Activated naive CD4-positive, alpha-beta T cell (primary cell): ENCODE measurements at regions not wholly inside any gene's neighbourhood (a gene's known extent, or its start where the extent isn't known, plus 50 kb on each side); places are given as distances from the start of the nearest gene placed in this dataset.
"Not testable (repeated sequence)": the region's sequence is repeated elsewhere in the genome, so short reads cannot be mapped to it uniquely, and the experiment has no call there.

Experiments used
- DNase-seq, 4 experiments: peaks; one replicate each; lab custom pipeline; 2025; lab: John Stamatoyannopoulos, UW

DNA sequence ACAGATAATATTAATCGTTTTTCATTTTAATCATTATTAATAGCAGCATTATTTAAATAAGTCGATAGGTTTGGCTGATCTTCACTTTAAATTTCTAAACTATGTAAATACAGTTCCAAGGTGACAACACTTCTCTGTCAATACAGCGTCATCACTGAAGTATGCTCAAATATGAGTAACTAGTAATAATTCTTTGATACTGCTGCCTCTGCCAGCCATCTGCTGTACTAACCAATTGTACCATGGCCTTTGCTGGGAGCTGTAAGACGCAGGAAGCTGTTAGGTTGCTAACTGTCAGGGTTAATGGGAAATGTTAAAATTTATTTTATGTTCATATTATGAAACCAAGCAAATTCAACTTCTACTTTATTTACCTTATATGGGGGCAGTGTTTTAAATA, 1650.5 kb upstream of the LRRTM3 start:
- DNase-seq = no peak

DNA sequence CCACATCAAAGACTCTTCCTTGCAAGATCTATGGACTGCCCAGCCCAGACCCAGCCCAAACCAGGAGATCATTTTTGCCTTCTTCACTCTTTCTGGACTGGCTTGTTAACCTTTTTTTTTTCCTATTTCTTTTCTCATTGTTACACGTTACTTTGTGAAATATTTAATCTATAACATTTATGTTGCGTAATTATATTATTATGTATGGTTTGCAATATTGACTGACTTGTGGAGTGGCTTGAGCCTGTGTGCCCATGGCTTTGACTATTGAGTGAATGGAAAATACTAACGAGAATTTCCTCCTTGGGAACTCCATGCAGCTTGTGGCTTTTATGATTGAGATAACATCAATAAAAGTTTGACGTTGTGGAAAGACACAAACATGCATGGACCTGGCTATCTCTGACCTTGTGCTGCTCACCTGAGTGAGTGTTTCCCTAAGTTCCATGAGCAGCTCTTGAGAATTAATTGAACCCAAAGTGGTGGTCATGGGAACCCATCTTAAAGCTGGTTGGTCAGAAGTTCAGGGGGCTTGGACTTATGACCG, 1641.3 kb upstream of the LRRTM3 start:
- no peak for DNase-seq

DNA sequence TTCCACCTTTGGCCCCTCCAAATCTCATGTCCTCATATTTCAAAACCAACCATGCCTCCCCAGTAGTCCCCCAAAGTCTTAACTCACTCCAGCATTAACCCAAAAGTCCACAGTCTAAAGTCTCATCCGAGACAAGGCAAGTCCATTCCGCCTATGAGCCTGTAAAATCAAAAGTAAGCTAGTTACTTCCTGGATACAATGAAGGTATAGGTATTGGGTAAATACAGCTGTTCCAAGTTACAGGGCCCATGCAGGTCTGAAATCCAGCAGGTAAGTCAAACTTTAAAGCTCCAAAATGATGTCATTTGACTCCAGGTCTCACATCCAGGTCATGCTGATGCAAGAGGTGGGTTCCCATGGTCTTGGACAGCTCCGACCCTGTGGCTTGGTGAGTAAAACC, 1640.1 kb upstream of the LRRTM3 start:
- DNase-seq = not testable (repeated sequence)

DNA sequence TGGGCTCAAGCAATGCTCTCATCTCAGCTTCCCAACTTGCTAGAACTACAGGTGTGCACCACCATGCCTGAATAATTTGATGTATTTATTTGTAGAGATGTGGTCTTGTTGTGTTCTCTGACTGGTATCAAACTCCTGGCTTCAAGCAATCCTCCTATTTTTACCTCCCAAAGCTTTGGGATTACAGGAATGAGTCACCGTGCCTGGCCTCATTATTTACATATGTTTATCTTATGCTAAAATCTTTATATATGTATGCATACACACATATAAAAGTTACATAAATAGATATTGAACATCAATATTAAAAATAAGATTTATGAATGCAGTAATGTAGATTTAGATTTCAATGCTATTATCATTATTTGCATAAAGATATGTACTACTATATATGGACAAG, 1634.5 kb upstream of the LRRTM3 start:
- no peak for DNase-seq

DNA sequence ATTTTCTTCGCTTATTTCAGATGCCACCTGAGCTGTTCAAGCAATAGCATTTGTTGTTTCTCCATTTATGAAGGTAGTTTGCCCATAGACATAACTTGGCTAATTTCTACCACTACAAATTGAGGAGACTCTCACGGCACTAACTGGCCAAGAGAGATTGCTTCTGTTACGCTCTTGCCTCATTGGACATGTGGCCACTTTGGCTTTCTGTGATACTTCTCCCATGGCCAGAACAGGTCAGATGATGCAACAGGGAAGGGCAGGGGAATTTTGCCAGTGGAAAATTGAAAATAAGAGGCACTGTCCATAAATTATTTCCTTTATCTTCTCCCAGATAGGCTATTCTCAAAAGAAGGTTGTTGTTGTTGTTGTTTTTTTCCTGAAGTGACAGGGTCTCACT, 1633.3 kb upstream of the LRRTM3 start:
- no peak for DNase-seq

DNA sequence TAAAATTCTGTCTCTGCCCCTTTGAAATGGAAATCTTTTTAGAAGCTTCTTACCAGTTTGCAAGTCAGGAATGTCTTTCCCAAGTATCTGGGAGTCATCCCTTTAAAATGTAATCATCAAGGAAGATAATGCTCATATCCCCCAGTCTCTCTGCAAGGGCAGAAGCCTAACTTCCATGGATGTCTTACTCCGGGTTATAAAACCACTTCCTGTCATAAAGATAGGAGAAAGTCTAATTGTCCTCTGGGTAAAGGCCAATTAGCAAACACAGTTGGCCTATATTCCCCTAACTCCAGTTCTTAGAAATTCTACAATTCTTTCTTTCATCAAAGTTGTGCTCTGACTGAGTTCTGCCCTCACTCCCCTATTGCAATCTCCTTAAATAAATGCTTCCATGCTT, 1631.5 kb upstream of the LRRTM3 start:
- DNase-seq = no peak

DNA sequence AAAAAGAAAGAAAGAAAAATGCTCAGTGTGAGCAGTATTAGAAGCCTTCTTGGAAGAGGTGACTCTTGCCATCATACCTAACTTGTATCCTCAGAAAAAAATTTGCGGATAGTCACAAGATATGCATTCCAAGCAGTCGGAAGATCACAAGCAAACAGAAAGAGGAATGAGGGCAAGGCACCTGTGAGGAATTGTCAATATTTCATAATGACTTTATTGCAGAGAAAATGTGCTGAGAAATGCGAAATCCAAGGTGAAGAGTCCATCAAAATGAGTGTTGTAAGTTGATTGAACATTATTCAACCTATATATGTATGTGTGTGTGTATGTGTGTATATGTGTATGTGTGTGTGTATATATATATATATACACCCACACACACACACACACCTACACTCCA, 1624.7 kb upstream of the LRRTM3 start:
- no peak for DNase-seq

DNA sequence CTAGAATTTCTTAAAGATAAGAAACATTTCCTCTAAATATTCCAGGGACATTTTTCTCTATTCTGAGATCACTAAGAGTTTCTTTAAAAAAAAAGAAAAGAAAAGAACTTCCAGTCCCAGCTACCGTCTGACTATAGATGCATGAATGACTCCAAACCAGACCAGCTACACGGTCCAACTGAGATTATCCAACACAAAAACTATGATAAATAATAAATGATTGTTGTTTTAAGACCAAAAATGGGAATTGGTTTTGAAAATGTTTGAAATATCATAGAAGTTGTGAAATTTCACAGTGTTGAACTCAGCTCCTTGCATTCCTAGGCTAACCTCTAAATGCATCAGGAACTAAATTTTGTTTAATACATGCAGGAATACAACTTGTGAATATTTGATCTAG, 1619.6 kb upstream of the LRRTM3 start:
- DNase-seq = no peak

DNA sequence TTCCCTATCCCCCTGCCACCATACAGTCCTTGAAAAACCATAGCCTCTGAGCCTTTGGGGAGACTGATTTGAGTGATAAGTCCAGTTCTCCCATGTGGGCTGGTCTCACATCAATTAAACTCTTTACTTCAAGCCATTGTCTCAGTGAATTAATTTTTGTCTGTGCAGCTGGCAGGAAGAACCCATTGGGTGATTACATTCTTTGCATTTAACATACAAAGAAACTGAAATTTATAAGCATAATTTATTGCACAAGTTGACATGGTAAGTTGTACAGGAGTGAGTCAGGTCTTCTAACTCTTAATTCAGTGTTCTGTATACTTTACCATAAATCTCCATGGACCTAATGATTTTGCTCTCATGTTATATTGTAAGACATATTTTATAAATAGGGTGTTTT, 1613.0 kb upstream of the LRRTM3 start:
- no peak for DNase-seq

DNA sequence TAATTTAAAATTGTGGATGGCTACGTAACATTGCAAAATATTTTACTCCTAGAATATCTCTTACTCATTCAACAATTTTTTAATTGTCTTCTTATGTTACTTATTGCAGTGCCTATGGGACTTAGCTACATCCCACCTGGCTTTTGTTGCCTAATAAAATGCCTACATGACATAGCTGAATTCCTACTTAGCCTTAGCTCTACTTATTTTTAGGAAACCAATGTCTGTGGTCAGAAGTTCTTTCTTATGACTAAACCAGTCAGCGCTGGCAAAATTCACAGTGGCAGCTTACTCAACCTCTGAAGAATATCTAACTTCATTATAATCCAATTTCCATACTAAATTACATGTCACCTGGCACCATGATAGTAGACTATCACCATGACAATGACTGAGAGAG, 1612.4 kb upstream of the LRRTM3 start:
- no peak for DNase-seq

DNA sequence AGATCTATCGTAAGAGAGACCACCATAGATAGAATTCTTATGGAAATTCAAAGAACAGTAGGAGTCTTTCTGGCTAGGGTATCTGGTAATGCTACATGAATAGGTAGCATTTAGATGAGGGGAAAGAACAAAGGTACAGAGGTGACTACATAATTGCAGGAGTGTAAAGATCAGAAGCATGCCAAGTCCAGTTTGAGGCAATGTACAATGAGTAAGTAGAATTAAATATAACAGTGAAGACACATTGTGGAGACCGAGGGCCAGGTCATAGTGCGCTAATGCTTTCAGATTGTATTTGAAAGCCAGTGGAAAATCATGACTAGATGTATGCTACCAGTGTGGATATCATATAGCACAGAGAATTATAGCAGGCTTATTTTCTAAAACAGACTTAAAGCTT, 1611.6 kb upstream of the LRRTM3 start:
- DNase-seq = no peak

DNA sequence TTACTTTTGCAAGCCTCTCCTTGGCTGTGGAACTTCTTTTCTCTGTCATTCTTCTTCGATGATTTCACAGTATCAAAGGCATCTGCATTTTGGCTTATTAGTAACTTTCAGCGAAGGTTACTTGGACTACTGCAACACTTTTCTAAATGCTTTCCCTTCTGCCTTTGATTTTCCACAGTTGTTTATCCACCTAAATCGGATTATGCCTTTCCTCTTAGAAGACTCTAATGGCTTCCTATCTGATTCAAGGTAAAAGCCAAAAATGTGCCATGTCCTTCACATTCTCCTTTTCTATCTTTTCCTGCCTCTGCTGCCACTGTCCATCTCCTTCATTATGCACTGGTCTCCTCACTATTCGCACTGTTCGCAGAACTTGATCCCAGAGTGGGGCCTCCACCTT, 1606.3 kb upstream of the LRRTM3 start:
- DNase-seq = no peak

DNA sequence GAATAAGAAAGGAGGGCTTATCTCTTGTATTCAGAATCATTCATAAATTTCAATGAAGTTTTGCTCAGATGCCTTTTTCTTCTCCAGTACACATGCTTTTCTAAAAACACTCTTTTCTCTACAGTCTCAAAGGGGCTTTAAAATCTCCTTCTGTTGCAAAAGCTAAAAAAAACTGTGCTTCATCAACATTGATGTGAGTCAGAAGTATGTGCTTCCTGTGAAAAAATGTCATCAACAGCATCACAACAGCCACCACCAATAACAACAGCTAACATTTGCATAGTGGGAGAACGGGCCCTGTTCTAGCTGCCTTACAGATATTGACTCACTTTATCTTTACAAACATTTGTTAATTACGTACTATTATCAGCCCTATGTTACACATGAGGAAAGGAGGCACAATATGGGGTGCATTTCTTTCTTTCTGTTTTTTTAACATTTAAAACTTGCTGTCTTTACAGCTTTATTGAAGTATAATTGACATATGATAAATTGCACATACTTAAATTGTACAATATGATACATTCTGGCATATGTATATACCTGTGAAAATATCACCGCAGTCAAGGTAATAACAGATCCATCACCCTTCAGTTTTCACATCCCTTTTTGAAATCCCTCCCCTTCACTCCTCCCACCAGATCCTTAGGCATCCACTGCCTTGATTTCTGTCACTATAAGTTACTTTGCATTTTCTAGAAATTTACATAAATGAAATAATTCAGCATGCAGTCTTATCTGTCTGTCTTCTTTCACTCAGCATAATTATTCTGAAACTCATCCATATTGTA, 1605.4 kb upstream of the LRRTM3 start:
- DNase-seq = no peak

DNA sequence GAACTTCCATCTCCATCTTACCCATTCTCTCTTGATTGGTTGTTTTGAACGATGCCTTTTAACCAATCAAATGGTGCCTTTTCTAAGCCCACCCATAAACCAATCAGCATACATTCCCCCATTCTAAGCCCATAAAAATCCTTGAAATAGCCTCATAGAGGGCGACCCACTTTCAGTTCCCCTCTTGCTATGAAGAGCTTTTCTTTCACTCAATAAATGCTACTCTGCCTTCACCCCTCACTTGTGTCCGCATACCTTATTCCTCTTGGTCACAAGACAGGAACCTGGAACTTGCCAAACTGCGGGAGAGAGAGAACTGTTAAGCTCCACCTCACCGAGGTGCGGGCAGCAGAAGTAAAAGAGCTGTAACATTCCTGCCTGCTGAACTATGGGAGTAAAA, 1602.0 kb upstream of the LRRTM3 start:
- DNase-seq = no peak

DNA sequence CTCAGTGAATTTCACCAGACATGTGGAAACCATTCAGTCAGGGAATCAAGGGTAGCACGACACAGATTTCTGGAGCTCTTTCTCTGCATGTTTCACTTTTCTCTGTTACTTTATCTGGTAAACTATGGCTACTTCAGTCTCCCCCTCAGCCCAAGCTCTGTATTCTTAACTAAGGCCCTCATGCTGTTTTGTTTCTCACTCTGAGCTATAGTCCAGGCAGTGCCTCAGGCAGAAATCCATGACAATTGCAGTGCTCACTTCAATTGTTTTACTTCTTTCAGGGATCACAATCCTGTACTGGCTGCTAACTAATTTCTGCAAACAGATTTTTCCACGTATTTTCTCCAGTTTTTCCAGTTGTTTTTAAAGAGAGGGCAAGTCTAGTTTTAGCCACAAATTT, 1599.9 kb upstream of the LRRTM3 start:
- DNase-seq = no peak

DNA sequence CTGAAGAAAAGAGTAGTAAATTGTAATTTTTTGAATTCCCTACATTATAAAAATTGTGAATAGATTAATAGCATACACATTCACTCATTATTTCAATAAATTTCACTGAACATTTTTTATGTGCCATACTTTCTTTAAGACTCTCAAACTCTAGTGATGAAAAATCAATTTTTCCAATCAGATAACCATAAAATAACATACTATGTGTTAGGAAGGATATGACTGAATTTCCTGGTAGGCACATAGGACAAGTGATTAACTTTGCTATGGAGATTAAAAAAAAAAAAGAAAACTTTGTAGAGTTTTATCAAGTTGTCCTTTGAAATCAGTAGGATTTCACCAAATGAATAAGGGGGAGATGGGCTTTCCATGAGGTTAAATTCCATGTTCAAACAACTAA, 1597.3 kb upstream of the LRRTM3 start:
- DNase-seq = no peak

DNA sequence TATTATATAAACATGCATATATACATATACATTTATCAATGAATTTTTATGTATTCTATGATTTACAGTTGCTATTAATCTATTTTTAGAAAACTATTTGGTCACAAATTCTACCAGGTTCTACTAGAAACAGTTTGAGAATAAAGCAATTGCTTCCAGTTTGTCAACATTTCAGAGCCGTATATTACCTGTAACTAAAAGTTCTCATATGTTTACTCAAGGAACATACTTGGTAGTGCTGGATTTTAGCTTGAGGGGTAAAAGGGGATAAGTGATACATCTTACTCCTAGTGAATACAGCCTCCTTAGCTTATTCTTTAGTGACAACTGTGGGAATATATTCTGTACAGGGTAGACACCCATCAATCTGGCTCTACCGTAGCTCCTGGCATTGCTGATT, 1590.5 kb upstream of the LRRTM3 start:
- DNase-seq = no peak

DNA sequence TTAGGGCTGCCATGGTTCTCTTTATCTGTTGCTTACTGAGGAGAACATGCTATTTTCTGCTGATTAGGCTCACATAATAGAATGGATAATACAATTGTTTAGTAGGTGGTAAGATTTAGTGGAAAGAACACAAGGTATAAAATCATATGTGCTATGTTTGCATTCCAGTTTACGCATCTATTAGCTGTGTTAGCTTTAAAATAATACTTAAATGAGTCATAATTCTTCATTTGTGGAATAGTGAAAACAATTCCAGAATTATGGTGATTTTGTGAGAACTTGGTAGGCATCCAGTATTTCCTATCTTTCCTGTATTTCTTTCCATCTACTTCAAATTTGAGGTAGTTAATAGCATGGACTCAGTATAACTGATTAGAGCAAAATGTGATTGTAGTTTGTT, 1585.5 kb upstream of the LRRTM3 start:
- no peak for DNase-seq

DNA sequence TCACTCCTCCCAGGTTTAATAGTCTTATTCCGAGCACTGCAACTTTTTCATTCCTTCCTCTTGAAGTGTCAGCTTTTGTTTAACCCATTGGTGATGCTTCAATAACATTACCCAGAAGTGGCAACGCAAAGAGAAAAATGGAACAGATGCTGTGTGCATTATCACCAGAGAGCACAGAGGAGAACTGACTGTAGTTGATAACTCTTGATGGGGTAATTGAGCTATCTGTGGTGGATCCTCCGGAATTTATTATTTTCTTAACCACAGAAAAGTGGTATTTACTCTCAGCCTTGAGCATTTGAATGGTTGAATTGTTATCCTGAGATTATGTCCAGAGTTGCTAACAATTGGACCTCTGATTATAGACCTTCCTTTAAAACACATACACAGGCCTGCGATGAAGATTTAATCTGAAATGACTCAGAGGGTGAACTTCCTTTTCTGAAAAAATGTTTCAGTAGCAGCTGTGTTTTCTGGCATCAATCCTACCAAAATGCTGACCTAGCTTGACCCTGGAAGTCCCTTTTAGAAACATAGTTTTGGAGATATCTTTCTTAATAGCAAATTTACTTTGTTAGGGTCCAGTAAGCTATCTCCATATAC, 1584.4 kb upstream of the LRRTM3 start:
- DNase-seq = no peak

DNA sequence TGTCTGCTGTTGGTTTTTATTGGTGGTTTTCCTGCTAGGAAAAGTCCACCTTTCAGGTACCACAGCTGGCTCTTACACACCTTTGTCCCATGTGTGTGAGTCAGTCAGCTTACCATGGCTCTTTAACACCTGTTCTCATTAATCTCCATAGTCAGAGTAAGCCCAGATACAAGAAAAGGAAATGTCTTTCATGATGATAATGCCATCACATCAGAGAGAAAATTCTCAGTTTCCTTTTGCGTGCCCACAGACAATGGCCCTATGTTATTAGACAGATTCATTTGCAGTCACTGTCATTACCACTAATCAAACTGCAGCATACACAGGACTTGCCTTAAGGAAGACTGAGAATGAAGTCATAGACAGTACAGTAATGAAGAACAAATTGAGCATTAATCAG, 1583.6 kb upstream of the LRRTM3 start:
- no peak for DNase-seq

DNA sequence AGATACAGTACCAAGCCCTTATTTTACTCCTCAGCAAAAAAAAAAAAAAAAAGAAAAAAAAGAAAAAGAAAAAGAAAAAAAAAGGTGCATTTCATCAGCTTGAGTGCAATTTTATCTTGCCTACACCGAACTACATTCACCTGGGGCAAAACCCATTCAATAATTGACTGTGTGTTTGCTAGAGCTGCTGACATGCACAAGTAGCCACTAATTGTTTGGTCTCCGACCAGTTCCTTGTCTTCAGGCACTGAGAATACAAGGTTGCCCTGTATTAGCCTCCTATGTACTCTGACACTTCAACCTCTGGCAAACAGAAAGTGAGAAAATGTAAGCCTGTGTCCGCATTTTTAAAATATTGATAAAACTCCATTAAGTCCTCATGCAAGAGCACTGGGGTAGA, 1579.4 kb upstream of the LRRTM3 start:
- DNase-seq = no peak

DNA sequence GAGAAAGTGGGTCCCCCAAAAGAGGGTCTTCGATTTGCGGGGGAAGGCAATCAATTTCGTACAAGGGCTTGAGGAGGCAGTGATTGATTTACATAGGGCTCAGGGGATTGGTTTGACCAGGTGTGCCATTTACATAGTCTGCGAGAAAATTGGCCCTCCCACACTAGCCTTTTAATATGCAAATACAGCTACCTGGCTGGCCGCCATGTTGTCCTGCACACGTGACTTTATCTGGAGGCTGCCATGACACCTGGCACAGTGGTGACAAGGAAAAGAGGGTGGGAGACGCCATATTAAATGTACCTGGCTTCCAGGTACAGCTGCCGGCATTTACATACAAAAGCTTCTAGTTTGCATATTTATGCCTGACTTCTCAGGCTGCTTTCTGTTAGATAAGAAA, 1577.2 kb upstream of the LRRTM3 start:
- no peak for DNase-seq

DNA sequence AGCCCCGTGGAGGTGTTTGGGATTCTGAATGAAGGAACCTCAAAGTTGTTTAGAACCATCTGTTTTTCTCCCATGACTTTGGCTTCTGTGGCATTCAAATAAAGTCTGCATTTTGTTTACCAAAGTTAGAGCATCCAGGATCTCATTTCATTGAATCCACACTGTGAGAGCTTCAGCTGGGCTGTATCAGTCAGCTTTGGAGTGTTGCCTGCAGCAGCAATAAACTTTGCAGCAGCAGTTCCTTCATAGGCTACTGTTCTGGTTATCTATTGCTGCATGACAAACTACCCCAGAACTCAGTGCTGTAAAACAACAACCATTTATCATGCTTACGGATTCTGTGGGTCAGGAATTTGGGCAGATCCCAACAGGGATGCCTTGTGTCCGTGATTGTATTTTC, 1575.2 kb upstream of the LRRTM3 start:
- DNase-seq = no peak

DNA sequence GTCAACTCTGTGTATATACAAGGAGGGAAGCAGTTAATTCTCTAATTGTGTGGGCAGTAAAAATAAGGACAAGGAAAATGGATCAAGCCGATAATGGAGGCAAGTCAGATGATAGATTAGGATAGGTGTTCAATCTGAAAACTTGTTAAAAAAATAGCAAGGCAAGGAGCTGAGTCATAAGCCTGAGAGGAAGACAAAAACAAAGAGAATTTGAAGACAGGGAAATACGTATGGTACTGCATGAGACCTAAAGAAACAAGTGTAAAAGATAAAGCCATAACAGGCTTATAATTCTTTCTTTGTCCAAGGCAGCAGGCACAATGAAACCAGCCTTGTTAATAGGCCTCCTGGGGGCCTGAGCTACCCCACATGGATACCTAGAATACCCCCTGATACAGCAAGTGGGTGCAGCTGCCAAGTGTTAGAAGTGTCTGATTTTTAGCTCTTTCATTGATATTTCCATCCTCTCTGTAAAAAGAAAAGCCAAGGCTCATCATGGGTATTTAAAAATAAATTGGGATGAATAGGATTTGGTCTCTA, 1570.6 kb upstream of the LRRTM3 start:
- DNase-seq = no peak
